H9 (cell line): ENCODE measurements at regions not wholly inside any gene's neighbourhood (a gene's known extent, or its start where the extent isn't known, plus 50 kb on each side); places are given as distances from the start of the nearest gene placed in this dataset.

Experiments used
- DNase-seq: peaks from one replicate; pipeline ENCODE4 v3.0.0-alpha.2; 2017
- H2AFZ ChIP-seq: one replicate; pipeline ENCODE4 v1.6.1; 2013; ENCODE audit warnings: mild to moderate bottlenecking, low read length, control low read depth, moderate library complexity
- H2AK5ac ChIP-seq: 2 replicates; pipeline ENCODE4 v1.6.1; 2013; ENCODE audit warnings: low read length, control low read depth, mixed read lengths; ENCODE audit not compliant: insufficient read length
- H2BK120ac ChIP-seq: one replicate; pipeline ENCODE4 v1.6.1; 2013; ENCODE audit warnings: low read depth, mild to moderate bottlenecking, low read length, control low read depth, inconsistent platforms; ENCODE audit not compliant: poor library complexity, severe bottlenecking
- H2BK12ac ChIP-seq: 2 replicates; pipeline ENCODE4 v1.6.1; 2013; ENCODE audit warnings: low read length, control low read depth, mixed read lengths, low read depth; ENCODE audit not compliant: insufficient read length
- H2BK15ac ChIP-seq: 2 replicates; pipeline ENCODE4 v1.6.1; 2013; ENCODE audit warnings: low read depth, low read length, control low read depth
- H2BK20ac ChIP-seq: one replicate; pipeline ENCODE4 v1.6.1; 2013; ENCODE audit warnings: low read depth, mild to moderate bottlenecking, low read length, control low read depth, inconsistent platforms; ENCODE audit not compliant: poor library complexity, severe bottlenecking
- H2BK5ac ChIP-seq: 2 replicates; pipeline ENCODE4 v1.6.1; 2013; ENCODE audit warnings: low read length, control low read depth, mixed read lengths; ENCODE audit not compliant: insufficient read length
- H3K14ac ChIP-seq: 2 replicates; pipeline ENCODE4 v1.6.1; 2013; ENCODE audit warnings: low read length, control low read depth; ENCODE audit not compliant: insufficient read depth
- H3K18ac ChIP-seq: 2 replicates; pipeline ENCODE4 v1.6.1; 2013; ENCODE audit warnings: low read depth, mild to moderate bottlenecking, mixed read lengths, low read length, control low read depth; ENCODE audit not compliant: insufficient read length
- H3K23ac ChIP-seq: 2 replicates; pipeline ENCODE4 v1.6.1; 2013; ENCODE audit warnings: low read length, control low read depth, mixed read lengths, low read depth; ENCODE audit not compliant: insufficient read length
- H3K23me2 ChIP-seq: 2 replicates; pipeline ENCODE4 v1.6.1; 2013; ENCODE audit warnings: low read depth, mild to moderate bottlenecking, mixed read lengths, low read length, control low read depth; ENCODE audit not compliant: insufficient read length, poor library complexity, severe bottlenecking
- H3K27ac ChIP-seq: 2 replicates; pipeline ENCODE4 v1.5.1; 2013; ENCODE audit warnings: low read length, control low read depth, mixed read lengths, low read depth; ENCODE audit not compliant: insufficient read length
- H3K27me3 ChIP-seq: 2 replicates; pipeline ENCODE4 v1.6.1; 2013; ENCODE audit warnings: low read length, control low read depth, inconsistent platforms; ENCODE audit not compliant: insufficient read depth
- H3K4ac ChIP-seq: 2 replicates; pipeline ENCODE4 v1.6.1; 2013; ENCODE audit warnings: low read depth, mild to moderate bottlenecking, control low read depth, inconsistent platforms, low read length, moderate library complexity
- H3K4me1 ChIP-seq: 2 replicates; pipeline ENCODE4 v1.6.1; 2013; ENCODE audit warnings: low read length, control low read depth, inconsistent platforms; ENCODE audit not compliant: insufficient read depth
- H3K4me2 ChIP-seq: 2 replicates; pipeline ENCODE4 v1.6.1; 2013; ENCODE audit warnings: low read length, control low read depth, mixed read lengths; ENCODE audit not compliant: insufficient read length, insufficient read depth
- H3K56ac ChIP-seq: 2 replicates; pipeline ENCODE4 v1.6.1; 2013; ENCODE audit warnings: low read depth, mild to moderate bottlenecking, mixed read lengths, low read length, control low read depth; ENCODE audit not compliant: insufficient read length
- H3K79me1 ChIP-seq: 2 replicates; pipeline ENCODE4 v1.6.1; 2013; ENCODE audit warnings: low read depth, mild to moderate bottlenecking, moderate library complexity, low read length, control low read depth, inconsistent platforms; ENCODE audit not compliant: insufficient read depth, poor library complexity, severe bottlenecking
- H3K79me2 ChIP-seq: 2 replicates; pipeline ENCODE4 v1.6.1; 2013; ENCODE audit warnings: low read length, control low read depth, inconsistent platforms; ENCODE audit not compliant: insufficient read depth
- H3K9ac ChIP-seq: 2 replicates; pipeline ENCODE4 v1.6.1; 2013; ENCODE audit warnings: low read length, control low read depth, mixed read lengths; ENCODE audit not compliant: insufficient read length; ENCODE audit errors: extremely low read depth
- H3K9me3 ChIP-seq: one replicate; pipeline ENCODE4 v1.6.1; 2013; ENCODE audit warnings: low read depth, low read length, inconsistent platforms; ENCODE audit not compliant: control insufficient read depth
- H3T11ph ChIP-seq: one replicate; pipeline ENCODE4 v1.6.1; 2013; ENCODE audit warnings: mild to moderate bottlenecking, low read length, control low read depth, inconsistent platforms
- H4K20me1 ChIP-seq: one replicate; pipeline ENCODE4 v1.6.1; 2013; ENCODE audit not compliant: control insufficient read depth, insufficient read length, insufficient read depth
- H4K5ac ChIP-seq: 2 replicates; pipeline ENCODE4 v1.6.1; 2013; ENCODE audit warnings: low read depth, mild to moderate bottlenecking, mixed read lengths, low read length, control low read depth; ENCODE audit not compliant: insufficient read length
- H4K8ac ChIP-seq: replicated peaks from 2 replicates; pipeline ENCODE4 v1.6.1; 2013; ENCODE audit warnings: low read length, control low read depth, mixed read lengths, low read depth; ENCODE audit not compliant: insufficient read length
- H4K91ac ChIP-seq: 2 replicates; pipeline ENCODE4 v1.6.1; 2013; ENCODE audit warnings: low read depth, mild to moderate bottlenecking, moderate library complexity, mixed read lengths, low read length, control low read depth; ENCODE audit not compliant: insufficient read length
- H3K27ac Mint-ChIP-seq, 3 experiments: 2 replicates in 2 of 3; 3 replicates in 1 of 3; pipeline ENCODE4 v1.8.0; 2020 to 2021; ENCODE audit warnings: mixed read lengths in 3 of 3, mild to moderate bottlenecking in 1 of 3, moderate library complexity in 1 of 3
- H3K27me3 Mint-ChIP-seq: 2 replicates; pipeline ENCODE4 v1.8.0; 2021; ENCODE audit warnings: low read depth, mild to moderate bottlenecking, moderate library complexity, mixed read lengths
- H3K36me3 Mint-ChIP-seq, 3 experiments: 2 replicates in 2 of 3; 3 replicates in 1 of 3; pipeline ENCODE4 v1.8.0; 2020 to 2021; ENCODE audit warnings: low read depth in 3 of 3, mixed read lengths in 3 of 3; ENCODE audit not compliant: insufficient read depth in 1 of 3
- H3K4me1 Mint-ChIP-seq, 2 experiments: 2 replicates each; pipeline ENCODE4 v1.8.0; 2020; ENCODE audit warnings: mixed read lengths in 2 of 2
- H3K4me3 Mint-ChIP-seq, 2 experiments: 2 replicates in 1 of 2; 3 replicates in 1 of 2; pipeline ENCODE4 v1.8.0; 2020 to 2021; ENCODE audit warnings: mild to moderate bottlenecking in 2 of 2, mixed read lengths in 2 of 2, moderate library complexity in 1 of 2
- H3K9me3 Mint-ChIP-seq, 2 experiments: 2 replicates in 1 of 2; 3 replicates in 1 of 2; pipeline ENCODE4 v1.8.0; 2020; ENCODE audit warnings: mild to moderate bottlenecking in 2 of 2, mixed read lengths in 2 of 2, moderate library complexity in 1 of 2
- WGBS: extraction: QIAGEN DNeasy Blood & Tissue Kit; methylation state at CpG from one replicate; pipeline ENCODE4 v1.1.7; 2013; ENCODE audit warnings: missing lambda C conversion rate, low lambda C conversion rate, mixed read lengths; ENCODE audit not compliant: insufficient read length; ENCODE audit errors: extremely low coverage; 5-methylcytosine and 5-hydroxymethylcytosine counted together
- TF ChIP-seq, protein P1 (sequence below): fragments of 200-600 bp; sonication (generic); conservative IDR thresholded peaks from 3 replicates; pipeline ENCODE4 v1.8.0; 2021; ENCODE audit warnings: antibody characterized with exemption, mild to moderate bottlenecking

- Histone ChIP-seq H2BK120ac (no peak overlapping the region), H3K23ac (no peak overlapping the region), H2BK20ac (no peak overlapping the region), H3K27me3 (no peaks in the 10 kb centered on the region), H3K9me3 (no peaks in the 10 kb centered on the region), H4K8ac (no peak overlapping the region), H3K4ac (no peak overlapping the region), H2AFZ (no peak overlapping the region), H3K79me2 (no peaks in the 10 kb centered on the region), H3K56ac (no peak overlapping the region), H4K20me1 (no peaks in the 10 kb centered on the region), H2BK5ac (no peak overlapping the region), H2BK15ac (no peak overlapping the region), H3K4me2 (no peak overlapping the region), H4K5ac (no peak overlapping the region), H2BK12ac (no peak overlapping the region), H3K14ac (peak overlapping the region; percentile 60; the same call in 1 of the 2 replicates), H3K27ac (no peak overlapping the region), H4K91ac (no peak overlapping the region), H2AK5ac (no peak overlapping the region), H3K79me1 (no peaks in the 10 kb centered on the region), H3T11ph (no peak overlapping the region), H3K23me2 (no peaks in the 10 kb centered on the region), H3K18ac (peak overlapping the region; percentile 40), H3K9ac (no peak overlapping the region), H3K4me1 (no peaks in the 10 kb centered on the region)
- Mint-ChIP-seq H3K9me3 (no peaks in the 10 kb centered on the region; a peak in 2 of 5 replicates), H3K4me1 (no peaks in the 10 kb centered on the region), H3K36me3 (no peaks in the 10 kb centered on the region), H3K27me3 (peaks cover 30% of the 10 kb centered on the region), H3K27ac (no peak overlapping the region), H3K4me3 (no peak overlapping the region)
- WGBS, result no CpG with 5 or more reads among the region's 8 CpGs
- no peak for DNase-seq
- TF ChIP-seq, protein P1, sequence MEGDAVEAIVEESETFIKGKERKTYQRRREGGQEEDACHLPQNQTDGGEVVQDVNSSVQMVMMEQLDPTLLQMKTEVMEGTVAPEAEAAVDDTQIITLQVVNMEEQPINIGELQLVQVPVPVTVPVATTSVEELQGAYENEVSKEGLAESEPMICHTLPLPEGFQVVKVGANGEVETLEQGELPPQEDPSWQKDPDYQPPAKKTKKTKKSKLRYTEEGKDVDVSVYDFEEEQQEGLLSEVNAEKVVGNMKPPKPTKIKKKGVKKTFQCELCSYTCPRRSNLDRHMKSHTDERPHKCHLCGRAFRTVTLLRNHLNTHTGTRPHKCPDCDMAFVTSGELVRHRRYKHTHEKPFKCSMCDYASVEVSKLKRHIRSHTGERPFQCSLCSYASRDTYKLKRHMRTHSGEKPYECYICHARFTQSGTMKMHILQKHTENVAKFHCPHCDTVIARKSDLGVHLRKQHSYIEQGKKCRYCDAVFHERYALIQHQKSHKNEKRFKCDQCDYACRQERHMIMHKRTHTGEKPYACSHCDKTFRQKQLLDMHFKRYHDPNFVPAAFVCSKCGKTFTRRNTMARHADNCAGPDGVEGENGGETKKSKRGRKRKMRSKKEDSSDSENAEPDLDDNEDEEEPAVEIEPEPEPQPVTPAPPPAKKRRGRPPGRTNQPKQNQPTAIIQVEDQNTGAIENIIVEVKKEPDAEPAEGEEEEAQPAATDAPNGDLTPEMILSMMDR, result no peak
These were observed 236.0 kb downstream of the SH3BP4 start for GRCh38 chr2:235187806-235188205.
